Hematopoietic multipotent progenitor cell treated with erythropoietin and hydrocortisone succinate and interleukin-3 and kit ligand, for 6 days (in vitro differentiated cells): ENCODE measurements at regions not wholly inside any gene's neighbourhood (a gene's known extent, or its start where the extent isn't known, plus 50 kb on each side); places are given as distances from the start of the nearest gene placed in this dataset.
A peak's percentile ranks its signal among the peaks of the same experiment; 100 is the strongest.

Source experiments
- DNase-seq: peaks from one replicate; pipeline ENCODE4 v3.0.0-alpha.2; 2015

DNA sequence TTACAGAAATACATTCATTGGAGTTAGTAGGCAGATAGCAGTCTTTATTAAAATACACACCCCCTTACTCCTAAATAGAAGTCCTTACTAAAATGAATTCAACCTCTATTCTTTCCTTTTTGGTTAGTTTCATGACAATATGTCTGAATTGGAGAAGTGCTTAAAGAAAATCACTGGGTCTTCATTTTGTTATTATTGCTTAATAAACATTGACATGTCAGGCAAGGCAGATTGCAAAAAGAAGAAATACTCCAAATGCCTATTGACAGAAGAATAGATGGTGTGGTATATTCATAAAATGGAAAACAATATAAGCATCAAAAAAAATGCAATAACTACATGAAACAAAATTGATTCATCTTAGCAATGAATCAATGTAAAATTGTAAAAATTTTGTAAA, 135.5 kb downstream of the TMEM26 start:
- DNase-seq = no peak

DNA sequence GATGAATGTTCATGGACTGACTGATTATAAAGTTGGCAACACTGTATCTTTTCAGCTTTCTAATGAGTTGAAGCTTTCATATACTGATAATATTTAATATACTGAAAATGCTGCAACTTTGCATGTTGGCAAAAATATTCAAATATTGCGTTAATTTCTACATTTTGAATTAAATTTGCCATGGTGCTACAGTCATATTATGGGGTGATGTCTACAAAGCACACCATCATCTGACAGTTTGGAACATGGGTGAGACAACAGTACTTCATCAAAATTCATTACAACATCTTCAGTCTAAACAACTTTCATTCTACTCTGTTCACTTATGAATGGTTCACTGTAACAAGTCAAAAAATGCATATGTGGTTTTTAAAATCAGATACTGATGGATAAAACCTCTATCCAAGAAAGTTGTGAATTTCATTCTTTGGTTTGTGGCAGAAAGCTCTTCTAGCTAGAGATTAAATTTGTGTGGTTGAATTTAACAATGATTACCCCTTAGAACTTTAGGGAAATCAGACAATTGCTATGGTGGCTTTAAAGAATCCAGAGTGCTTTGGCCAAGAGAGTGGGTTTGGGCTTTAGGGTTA, 136.4 kb downstream of the TMEM26 start:
- DNase-seq = no peak

DNA sequence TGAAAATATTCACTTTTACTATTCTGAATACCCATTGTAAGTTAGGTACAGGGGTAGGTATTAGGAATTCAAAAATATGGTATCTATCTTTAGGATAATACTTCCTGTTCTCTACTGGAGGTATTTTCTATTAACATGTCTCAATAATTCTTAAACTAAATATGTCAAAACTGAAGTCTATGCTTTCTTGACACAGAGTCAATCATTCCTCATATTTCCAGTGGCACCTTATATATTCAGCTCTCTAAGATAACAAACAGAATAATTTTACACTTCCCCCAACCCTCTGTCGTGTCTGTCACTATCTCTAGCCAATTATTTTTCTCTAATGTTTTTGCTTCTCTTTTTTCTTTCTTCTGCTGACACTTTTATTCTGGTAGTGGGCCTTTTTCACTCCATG, 138.9 kb downstream of the TMEM26 start:
- DNase-seq = no peak

DNA sequence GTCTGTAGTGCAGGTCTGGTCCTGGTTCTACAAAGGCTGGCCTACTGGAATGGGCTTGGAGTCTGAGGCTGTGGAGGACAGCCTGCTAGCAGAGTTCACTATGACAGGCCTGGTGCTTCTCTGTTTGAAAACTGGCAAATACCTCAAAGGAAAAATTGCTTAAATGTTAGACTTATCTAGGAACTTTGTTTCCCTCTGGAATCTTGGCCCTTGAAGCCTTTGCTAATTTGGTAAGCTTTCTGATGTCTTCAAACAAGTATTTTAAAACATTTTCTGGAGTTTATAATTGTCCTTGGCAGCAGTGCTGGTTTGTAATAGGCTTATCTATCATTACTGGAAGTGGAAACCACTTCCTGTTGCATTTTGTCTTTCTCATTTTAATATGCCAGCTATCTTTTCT, 139.7 kb downstream of the TMEM26 start:
- peak; percentile 17 for DNase-seq

DNA sequence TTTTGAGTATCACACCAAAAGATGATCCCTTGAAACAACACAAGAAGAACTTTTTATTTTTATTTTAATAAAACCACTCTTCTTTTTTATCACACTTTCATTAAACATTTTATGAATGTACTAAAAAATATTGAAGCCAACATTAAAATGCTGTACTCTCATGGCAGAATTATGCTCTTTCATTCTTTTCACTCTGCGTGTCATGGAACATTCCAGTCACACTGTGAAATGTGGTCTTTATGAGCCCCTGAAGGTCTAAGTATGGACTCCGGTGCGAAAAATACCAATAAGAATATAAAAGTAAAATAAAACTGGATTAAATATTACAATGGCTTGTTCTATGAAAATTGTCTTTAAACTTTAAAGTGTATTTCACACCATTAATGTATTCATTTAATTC, 148.4 kb downstream of the TMEM26 start:
- DNase-seq = no peak

DNA sequence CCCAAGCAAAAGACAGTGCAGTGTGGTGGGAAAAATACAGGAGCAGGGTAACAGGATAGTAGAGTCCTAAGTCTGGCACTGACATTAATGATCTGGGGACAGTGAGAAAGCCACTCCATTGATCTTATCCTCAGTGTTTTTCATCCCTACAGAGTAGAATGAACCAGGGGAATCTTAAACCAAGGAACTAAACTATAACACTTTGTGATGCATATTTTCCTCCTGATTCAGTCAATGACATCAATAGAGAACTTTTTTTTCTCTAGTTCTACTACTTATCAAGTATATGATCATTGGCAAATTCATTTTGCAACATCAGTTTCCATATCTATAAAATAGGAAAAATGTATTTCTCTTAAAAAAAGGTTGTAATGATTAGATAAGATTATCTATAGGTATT, 151.1 kb downstream of the TMEM26 start:
- no peak for DNase-seq

DNA sequence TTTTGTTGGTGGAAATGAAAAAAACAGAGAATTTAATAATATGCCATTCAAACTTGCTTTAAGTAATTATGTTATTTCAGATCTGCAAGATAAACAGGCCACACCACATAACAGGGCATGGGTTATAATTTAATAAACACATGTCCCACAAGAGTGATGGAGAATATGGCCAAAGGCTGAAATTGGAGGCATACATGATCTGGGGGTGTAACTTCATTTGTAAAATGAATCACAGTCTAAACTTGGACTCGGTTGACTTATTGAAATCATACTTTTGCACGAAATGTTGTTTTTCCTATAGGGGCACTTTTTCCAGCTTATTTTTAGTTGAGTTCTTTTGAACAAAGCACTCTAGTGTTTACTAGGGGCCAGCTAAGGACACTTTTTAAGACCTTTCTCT, 151.6 kb downstream of the TMEM26 start:
- no peak for DNase-seq

DNA sequence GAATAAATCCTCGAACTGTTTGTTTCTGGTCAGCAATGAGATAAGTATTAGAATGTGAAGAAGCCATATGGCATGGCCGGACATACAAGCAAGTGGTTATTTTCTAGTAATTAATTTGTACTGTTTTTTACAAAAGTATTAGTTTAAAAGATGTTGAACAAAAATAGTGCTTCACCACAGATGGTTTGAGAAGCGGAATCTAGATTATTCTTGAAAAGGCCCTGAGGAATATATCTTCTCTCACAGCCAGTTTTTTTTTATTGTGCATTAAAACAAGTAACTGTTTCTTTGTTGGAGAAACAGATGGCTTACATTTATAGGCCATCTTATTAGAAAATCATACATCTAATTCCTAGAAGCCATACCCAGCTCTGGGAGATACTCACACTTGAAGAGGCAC, 153.3 kb downstream of the TMEM26 start:
- no peak for DNase-seq

DNA sequence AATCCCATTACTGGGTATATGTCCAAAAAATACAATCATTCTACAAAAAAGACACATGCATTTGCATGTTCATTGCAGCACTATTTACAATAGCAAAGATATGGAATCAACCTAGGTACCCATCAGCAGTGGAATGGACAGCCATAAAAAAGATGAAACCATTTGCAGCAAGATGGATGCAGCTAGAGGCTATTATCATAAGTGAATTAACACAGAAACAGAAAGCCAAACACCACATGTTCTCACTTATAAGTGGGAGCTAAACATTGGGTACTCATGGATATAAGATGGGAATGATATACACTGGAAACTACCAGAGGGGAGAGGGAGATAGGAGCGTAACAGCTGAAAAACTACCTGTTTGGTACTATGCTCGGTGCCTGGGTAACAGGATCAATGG, 154.0 kb downstream of the TMEM26 start:
- no peak for DNase-seq

DNA sequence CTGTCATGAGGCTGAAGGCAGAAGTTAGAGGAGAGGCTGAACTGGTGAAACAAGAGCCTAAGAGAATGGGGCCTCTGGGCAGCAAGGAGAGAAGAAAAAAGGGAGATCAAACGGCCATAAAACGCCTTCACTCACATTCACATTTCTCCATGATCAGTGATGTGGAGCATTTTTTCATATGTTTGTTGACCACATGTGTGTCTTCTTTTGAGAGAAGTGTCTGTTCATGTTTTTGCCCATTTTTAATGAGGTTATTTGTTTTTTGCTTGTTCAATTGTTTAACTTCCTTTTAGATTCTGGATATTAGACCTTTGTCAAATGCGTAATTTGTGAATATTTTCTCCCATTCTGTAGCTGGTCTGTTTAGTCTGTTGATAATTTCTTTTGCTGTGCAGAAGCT, 155.0 kb downstream of the TMEM26 start:
- no peak for DNase-seq

DNA sequence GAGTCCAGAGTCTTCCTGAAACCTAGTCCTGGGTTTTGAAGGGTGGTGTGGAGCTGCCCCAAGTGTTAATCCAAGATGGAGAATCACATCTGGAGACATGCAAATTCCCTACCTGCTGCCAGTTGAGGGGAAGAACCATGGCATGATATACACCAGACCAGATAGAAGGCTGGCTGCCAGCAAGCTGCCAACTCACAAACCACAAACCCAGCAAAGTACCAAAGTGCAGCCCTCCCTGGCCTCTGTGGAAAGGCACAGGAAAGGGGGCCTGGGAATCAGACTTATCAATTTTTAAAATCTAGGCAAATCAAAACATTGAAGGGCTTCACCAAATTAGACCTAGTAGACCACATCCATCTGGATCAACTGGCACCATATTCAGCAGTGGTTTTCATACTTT, 157.0 kb downstream of the TMEM26 start:
- DNase-seq = no peak

DNA sequence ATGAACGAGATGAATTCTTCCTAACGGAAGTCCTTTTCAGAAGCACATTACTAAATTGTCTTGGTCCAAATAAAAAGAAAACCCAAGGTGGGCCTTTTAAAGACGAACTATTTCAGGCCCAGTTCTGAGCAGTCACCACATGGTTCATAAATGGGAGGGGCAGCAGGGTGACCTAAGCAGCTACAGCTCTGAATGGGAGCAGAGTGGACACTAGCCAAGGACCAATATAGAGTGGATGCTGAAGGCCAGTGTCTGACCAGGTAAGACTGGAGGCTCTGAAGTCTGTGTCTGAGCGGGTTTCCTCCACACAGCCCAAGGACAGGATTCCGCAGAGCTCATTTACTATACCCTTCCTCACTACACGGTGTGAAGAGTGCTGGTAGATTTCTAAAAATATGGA, 159.1 kb downstream of the TMEM26 start:
- DNase-seq = no peak

DNA sequence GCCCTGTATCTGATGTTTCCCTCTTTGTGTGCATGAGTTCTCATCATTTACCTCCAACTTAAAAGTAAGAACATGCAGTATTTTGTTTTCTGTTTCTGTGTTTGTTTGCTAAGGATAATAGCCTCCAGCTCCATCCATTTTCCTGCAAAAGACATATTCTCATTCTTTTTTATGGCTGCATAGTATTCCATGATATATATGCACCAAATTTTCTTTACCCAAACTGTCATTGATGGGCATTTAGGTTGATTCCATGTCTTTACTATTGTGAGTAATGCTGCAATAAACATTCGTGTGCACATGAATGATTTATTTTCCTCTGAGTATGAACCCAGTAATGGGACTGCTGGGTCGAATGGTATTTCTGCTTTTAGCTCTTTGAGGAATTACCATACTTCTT, 163.4 kb downstream of the TMEM26 start:
- no peak for DNase-seq

DNA sequence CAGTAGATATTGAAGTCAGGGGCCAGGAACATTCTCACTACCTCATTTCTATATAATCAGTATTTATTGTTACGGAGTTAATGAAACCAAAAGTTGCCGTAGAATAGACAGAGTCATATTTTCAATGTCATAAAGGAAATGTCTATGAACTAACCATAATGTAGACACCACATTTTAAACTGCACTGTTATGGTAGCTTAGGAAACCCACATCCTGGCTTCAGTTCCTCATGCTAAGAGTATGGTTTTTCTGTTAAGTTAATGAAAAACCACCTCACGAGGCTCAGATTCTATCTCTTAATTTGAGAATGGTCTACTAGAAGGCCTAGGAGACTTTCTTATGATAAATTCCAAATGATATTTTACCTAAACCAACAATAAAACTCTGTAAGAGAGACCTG, 166.5 kb downstream of the TMEM26 start:
- DNase-seq = peak; percentile 70

DNA sequence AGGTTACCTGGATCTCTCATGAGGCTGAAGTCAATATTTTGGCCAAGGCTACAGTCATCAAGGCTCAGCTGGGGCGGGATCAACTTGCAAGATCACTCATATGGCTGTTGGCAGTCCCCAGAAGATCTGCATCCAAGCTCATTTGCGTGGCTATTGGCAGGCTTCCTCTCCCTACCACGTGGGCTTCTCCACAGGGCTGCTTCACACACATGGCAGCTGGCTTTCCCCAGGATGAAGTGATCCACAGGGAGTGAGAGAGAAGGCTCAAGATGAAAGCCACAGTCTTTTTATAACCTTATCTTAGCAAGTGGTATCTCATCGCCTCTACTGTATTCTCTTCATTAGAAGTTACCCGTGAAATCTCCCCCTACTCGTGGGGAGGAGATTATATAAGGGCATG, 167.4 kb downstream of the TMEM26 start:
- DNase-seq = no peak

DNA sequence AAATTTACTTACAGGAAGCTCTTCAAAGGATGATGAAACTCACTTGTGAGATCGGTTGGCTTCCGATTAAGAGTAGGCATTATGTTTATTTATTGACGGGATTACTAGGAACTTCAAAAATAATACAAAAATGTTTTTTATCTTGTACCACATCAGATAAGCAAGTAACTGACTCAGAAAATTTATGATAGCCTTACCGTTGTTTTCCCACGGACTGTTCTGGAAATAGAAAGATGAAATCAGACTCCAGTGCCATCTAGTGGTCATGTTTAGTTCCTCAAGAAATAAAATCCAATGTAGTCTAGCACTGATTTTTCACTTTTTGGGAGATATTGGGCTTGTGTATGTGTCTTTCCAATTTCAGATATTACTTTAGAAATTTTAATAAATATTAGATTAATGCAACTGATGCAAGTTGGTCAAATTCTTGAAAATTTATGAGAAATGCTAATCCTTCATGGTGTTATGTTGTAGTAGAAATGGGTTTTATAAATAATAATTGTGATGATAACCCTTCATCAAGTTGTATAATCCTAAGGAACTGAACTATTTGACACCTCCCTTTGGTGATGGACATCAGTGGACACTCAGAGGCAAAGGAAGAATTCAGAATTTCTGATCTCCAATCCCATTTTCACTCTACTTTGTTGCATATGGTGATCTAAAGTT, 168.8 kb downstream of the TMEM26 start:
- peak; percentile 83 for DNase-seq

DNA sequence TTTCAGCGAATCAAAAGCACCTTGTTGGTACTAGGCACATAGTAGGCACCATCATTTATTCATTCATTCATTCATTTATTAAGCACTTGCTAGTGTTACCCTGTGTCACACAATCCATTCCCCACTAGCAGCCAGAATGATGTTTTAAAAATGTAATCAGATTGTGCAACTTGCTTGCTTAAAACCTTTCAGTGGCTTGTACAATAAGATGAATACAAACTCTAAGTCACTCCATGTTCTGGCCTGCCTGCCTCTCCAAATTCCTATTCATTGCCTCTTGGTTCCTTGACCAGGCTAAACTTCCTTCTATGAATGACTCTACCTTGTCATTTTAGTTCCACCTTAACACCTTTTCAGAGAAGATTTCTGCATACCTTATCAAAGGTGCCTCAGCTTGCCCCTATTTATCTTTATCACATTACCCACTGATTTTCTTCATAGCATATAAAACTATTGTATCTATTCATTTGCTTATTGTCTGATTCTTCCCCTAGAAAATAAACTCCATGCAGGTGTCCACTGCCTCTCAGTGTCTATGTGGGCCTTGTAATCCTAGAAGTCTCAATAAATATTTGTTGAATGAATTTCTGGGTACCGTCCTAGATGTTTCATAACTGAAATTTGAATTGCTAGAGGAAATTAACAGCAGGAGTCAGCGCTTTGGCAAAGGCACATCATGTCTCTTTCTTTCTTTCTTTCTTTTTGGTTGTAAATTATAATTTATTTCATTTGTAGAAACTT, 169.5 kb downstream of the TMEM26 start:
- no peak for DNase-seq

DNA sequence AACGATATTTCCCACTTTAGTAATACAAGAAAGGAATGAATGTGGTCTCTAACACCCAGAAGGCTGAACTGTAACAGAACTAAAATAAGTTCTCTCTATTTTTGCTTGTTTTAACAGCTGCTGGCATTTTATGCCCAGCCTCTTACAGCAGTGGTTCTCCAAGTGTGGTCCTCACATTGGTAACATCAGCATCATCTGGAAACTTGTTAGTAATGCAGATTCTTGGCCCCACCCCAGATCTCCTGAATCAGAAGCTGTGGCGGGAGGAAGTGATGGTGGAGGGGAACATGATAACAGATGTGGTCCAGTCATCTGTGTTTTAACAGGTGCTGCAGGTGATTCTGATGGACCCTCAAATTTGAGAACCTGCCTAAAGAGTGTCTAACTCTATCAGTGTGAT, 170.1 kb downstream of the TMEM26 start:
- no peak for DNase-seq

DNA sequence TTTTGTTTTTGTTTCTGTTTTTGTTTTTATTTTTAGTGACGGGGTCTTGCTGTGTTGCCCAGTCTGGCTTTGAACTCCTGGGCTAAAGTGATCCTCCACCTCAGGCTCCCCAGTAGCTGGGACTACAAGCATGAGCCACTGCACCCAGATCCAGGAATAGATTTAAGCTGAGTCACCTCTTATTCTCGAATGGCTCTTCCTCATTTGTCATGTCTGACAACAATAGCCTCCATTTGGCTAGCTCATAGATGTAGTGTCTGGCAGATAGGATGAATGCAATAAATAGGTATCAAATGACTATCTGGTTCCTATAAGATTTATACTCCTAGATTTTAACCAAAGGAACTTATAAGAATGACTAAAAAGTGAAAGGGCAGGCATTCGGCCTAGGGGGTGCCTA, 172.9 kb downstream of the TMEM26 start:
- DNase-seq = peak; percentile 14

DNA sequence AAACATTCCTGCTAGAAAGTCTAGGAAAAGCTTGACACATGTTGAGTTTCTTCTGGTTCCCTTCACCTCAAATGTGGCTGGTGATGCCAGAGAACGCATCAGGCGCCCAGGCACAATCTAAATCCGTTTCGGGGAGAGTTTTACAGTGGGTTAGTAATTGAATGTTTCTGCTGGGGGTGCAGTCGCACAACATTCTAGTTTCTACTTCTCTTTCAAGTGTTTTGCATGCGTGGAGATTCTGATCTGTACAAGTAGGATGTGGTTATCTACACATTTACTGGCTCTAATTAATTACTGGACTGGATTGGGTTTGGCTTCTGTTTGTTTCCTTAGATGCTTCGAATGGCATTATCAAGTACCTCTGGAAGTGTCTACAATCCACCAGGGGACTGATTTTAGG, 173.8 kb downstream of the TMEM26 start:
- no peak for DNase-seq

DNA sequence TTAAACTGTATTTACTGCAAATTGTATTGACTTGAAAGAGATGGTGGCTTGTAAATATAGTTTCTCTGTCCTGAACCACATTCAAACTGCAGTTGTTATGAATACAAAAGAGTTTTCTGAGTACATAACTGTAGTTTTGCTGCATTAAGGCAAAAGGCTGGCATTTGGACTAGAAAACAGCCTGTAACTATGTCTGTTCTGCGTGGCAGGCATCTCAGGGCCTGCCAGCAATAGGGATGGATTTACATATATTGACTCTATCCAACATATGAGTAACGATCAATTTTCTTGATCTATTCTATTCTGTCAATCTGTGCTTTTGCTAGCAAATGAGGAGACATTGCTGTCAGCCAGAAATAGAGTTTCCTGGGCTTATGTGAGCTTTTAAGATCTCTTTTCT, 174.6 kb downstream of the TMEM26 start:
- DNase-seq = no peak

DNA sequence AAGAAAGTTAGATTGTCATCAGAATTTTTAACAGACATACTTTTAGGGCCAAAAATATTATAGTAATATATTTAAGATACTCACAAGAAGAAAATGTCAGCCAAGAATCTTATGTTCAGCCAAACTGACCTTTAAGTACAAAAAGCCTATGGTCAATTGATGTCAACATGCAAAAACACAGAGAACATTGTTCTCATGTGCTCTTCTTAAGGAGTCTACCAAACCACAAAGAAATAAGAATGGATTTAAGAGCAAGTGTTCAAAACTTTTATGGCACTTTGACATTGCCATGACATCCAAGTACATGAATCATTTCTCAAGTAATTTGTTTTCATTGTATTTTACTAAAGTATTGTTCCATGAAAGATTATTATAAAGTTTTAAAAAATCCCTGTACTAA, 180.4 kb downstream of the TMEM26 start:
- DNase-seq = no peak

DNA sequence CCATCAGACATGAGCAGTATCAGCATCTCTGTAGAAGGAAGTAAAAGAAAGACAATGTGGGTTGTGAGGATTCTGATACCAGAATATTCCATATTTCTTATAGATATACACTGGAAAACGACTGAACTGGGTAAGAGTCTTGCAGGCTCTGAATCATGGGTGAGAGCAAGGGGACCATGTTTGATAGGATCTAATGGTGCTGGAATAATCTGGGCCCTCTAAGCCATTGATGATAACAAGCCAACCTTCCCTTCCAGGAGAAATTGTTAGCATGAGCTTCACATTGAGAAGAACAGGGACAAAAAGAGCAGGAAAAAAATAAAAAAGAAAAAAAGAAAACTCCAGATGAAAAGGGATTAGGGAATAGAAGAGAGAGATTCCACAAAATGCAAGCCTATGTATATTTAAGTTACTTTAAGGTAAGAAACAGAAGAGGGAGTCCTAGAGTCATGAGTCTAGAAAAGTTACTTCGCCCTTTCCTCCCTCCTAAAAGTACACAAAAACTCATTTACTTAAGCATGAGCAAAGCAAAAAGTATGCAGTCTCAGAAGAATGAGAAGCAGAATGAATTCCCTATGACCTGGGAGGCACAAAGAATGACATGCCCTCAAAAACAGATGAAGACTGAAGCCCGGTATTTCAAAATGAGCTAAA, 181.9 kb downstream of the TMEM26 start:
- DNase-seq = no peak

DNA sequence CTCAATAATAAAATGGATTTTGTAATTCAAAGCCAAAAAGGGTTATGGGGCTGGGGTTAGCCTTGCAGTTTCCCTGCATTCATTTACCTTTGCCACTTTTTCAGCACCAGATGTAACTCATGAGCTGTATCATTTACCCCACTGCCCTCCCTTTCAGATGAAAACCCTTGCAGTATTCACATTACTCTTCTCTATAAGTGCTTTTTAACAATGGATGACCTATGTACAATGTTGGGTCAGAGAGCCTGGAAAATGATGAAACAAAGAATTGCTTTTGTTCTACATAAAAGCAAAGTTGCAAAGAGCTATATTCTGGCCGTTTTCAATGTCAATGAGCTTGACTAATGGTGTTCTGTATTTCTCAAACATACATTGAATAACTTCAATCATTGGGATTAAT, 189.7 kb downstream of the TMEM26 start:
- DNase-seq = no peak
